ENCODE measurements at regions not wholly inside any gene's neighbourhood (a gene's known extent, or its start where the extent isn't known, plus 50 kb on each side); places are given as distances from the start of the nearest gene placed in this dataset.
A peak's percentile ranks its signal among the peaks of the same experiment; 100 is the strongest.

DNA sequence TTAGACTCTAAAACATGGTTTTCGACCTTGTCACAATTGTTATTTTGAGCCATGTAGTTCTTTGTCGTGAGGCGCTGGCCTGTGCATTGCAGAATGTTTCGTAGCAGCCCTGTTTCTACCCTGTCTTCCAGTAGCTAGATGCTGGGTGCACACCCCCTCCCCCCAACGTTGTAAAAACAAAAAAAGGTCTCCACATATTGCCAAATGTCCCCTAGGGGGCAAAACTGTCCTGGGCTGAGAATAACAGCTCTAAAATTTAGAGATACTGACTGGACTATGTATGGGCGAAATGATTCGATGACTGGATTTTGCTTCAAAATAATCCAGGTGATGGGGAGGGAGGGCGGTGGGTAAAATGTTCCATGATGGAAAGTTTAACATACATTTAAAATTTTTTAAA, 126.1 kb upstream of the FUT8 start:
- peak; percentile 2 for DNase-seq

DNA sequence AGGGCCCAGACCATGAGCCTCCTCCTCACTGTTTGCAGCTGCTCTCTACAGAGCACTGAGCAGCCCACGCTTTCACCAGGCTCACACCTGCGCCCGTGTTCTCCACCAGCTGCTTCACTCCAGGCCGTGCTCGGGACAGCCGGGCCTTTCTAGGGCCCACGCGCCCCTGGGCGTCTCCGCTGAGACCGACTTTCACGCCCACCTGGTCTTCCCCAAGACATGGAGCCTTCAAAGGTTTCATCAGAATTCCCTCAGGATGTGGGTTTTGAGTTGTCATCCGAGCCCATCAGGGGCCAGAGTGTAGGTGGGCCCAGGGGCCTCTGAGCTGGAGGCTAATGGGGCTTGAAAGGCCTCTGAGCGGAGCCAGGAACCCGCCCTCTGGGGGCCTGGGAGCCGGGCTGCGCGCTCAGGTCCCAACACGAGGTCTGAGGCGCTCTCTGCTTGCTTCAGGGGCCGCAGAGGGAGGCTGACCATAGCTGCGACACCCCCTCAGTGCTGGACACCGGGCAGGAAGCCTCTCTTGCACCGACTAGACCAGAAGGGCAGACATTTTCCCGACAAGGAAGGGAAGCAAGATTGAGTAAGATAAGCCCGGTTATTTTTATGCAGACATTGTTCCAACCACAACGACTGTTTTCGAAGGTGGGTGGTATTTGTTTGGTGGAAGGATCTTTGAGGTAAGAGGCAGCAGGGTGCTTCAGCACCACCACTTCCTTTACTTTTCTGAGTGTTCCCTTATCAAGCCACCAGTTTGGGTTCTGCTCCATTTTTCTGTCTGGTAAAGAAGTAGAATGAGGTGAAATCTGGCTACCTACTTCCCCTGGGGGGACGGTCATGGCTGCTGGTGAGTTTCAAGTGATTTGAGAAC, 125.0 kb upstream of the FUT8 start:
- no peak for DNase-seq

GRCh38 chr14:65290830-65291229, 121.7 kb upstream of the FUT8 start:
- no peak for DNase-seq

- DNase-seq = no peak
Measured at GRCh38 chr14:65291531-65291930, 121.0 kb upstream of the FUT8 start.

DNA sequence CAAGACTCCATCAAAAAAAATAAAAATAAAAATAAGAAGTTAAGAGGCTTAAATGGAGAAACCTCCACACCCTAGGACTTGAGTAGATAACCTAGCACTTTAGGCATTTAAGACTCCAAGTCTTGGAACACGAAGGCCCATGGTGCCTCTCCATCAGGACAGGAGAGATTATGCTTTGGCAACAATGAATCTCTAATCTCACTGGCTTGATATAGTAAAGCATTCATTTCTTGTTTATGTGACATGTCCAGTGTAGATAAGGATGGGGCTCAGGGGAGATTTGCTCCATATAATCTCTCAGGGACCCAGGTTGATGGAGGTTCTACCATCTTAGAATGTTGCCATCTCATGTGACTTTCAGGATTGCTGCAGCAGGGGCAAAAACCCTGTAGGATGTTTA, 117.7 kb upstream of the FUT8 start:
- DNase-seq = no peak

GRCh38 chr14:65296402-65296801, 116.1 kb upstream of the FUT8 start:
- no peak for DNase-seq

DNA sequence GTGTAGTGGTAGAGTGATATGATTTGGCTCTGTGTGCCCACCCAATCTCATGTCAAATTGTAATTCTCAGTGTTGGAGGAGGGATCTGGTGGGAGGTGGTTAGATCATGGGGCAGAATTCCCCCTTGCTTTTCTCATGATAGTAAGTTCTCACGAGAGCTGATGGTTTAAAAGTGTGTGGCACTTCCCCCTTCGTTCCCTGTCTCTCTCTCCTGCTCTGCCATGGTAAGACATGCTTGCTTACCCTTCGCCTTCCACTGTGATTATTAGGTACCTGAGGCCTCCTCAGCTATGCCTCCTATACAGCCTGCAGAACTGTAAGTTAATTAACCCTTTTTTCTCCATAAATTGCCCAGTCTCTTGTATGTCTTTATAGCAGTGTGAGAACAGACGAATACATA, 115.7 kb upstream of the FUT8 start:
- DNase-seq = no peak

GRCh38 chr14:65297744-65298143, 114.8 kb upstream of the FUT8 start:
- DNase-seq = peak; percentile 6

DNA sequence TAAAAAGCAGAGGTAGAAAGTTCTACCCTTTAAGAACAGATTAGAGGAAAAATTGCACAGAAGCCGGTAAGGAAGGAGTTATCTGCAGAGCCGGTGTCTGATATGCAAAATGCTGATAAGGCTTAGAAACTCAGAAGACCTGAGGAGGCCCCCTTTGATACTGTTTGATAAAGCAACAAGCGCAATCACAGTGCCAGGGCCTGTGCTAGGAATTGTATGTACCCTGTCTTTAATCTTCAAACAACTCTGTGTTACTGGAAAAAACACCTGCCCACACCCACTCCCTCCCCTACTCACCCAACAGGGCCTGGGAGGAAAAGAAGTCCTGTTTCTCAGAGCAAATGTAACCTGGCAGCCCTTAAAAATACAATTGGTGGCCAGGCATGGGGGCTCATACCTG, 112.7 kb upstream of the FUT8 start:
- no peak for DNase-seq

DNA sequence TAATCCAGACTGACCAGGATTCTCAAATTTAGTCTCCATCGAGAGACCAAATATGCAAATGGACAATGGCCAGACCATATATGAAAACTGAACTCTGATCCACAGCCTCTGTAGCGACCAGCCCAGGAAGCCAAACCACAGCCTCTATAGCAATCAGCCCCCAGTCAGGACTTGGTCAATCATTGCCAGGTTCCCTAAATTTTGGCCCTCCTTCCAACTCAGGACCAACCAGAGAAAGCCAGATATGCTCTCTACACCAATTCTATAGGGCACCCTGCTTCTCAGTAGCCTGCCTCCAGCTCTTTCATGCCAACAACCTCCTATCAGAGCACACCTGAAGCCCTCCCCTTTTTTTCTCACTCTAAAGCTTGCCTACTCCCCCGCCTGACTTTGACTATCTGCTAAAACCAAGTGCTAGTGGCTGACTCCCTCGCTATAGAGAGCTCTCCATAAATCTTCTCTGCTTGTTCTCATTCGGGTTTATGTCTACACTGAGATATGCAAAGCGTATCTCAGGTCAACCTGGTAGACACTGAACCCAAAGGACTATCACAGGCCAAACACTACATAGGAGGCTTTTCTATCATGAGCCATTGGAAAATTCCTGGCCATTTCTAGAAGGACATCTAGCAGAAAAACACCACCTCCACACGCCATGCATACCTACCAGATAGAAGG, 110.5 kb upstream of the FUT8 start:
- no peak for DNase-seq

DNA sequence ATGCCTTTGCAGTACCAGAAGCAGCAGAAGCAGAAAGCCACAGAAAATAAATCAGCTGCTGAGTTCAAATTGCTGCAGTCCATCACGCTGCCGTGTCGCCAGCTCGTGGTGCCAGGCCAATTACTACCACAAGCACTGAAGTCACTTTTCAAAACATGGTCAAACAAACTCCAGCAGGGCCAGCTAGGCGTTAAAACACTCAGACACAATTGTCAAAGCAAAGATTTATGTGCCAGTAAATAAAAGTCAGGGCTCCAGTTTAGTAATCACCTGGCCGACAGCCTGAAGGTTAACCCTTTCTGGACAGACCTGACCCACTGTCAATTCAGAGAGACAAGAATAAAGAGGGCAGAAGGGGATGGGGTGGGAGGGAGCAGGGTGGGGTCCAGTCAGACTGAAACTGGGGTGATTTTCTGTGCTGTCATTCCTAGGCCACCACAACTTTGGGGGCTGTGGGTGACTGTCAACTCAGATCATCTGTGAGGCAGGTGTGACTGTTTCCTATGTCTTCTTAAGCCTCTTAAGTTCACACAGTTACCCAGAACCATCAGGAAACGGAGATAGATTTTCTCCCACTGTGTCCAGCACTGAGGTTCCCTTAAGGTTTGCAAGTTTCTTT, 109.8 kb upstream of the FUT8 start:
- peak; percentile 58 for DNase-seq

- DNase-seq = no peak
Measured at GRCh38 chr14:65303190-65303898, 109.2 kb upstream of the FUT8 start.

DNA sequence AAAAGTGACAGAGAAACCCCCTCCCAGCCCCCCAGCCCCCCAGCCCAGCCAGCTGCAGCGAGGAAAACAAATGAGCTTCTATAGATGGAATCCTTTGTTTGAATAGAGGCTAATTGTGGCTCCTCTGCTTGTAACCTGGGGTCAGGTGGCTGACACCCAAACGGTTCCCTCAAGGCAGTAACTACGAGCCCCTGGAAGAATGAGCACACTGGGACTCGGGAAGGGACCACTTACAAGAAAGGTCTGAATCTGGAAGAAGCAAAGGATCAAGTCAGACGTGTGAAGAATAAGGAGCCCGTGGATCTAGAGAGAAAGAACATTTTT, 108.7 kb upstream of the FUT8 start:
- DNase-seq = no peak

DNA sequence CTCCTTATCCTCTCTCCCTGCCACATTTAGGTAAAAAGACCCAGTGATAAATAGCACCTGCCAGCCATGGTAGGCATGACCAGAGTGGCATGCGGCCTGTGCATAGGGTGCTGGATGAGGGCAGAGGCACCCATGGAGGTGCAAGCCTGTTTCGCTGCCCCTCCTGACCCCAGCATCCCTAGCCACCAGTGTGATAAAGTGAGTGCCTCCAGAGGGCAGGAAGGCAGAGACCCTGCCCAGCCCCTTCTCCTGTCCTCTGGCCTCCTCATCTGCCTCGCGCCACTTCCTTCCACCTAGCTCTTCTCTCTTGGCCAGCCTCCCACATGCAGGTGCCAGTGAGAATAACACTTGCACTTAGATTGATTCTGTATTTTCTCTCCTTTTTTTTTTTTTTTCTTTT, 108.3 kb upstream of the FUT8 start:
- no peak for DNase-seq

GRCh38 chr14:65304963-65305362, 107.6 kb upstream of the FUT8 start:
- no peak for DNase-seq

DNA sequence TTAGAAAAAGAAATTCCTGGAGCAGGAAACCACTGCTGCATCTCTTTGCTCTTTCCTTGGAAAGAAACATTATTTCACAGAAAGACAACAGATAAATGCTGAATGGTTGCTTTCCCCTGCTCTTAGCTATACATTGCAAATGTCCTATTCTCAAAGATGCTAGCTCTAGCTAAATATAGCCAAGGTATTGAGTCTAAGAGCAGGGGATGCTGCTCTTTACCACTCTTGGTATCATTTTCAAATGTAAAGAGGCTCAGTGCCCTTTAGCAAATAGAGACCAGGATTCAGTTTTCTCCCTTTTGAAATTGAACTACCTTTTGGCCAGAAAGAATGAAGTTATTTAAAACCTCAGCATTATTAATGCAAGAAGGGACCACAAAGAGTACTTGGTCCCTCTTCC, 104.0 kb upstream of the FUT8 start:
- no peak for DNase-seq

DNA sequence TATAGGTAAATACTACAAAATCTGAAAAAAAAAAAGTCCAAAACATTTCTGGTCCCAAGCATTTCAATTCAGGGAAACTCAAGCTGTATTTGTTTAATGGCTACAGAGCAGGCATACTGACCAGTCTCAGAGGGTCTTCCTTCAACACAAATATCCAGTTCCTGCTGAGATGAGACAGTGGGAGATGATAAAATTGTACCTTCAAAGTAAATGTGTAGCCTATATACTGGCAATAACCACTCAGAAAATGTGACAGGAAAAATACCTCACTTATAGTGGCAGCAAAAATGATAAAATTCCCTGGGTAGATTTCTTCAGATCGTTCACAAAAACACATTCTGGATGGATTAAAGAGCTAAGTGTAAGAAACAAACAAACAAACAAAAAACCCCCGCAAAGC, 102.0 kb upstream of the FUT8 start:
- DNase-seq = no peak

GRCh38 chr14:65312859-65313258, 99.7 kb upstream of the FUT8 start:
- DNase-seq = no peak

GRCh38 chr14:65318636-65319506, 93.7 kb upstream of the FUT8 start:
- no peak for DNase-seq

DNA sequence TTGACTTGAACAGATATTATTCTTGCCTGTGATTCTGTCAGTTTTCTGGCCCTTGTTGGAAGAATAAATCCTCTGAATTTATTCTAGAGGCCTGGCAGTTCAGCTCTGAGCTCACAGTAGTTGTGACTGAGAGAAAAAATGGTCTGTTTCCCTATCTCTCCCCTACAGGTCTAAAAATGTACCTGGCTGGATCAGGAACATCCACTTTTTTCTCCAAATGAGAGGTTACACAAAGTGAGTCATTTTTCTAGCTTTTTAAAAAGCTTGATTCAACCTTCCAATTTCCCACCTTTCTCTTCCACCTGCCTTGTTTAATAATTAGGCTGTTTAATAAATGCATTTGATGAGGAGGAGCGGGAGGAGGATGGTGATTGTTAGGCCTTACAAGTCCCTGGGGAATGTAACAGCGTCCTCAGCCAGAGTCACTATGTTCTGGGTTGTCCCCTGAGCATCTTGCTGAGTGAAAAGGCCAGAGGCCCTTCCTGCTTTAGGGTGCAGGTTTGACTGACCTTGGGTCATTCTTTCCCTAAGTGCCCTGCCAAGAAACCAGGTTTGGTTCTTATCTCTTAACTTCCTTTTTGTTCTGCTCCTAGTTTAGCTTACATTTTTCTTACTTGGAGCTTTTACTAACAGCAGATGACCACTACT, 91.7 kb upstream of the FUT8 start:
- no peak for DNase-seq

- DNase-seq = no peak
Measured at GRCh38 chr14:65321370-65321875, 91.1 kb upstream of the FUT8 start.

DNA sequence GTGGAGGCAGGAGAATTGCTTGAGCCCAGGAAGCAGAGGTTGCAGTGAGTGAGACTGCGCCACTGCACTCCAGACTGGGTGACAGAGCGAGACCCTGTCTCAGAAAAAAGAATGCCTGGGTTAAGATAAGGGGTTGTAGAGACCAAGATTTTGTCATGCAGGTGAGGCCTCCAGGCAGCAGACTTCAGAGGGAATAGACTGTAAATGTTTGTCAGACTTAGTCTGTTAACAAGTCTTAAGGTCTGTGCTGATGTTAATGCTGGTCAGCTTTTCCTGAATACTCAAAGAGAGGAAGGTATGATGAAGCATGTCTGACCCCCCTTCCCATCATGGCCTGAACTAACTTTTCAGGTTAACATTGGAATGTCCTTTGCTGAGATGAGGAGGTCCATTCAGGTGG, 83.0 kb upstream of the FUT8 start:
- DNase-seq = no peak

Measured in COR-L47 (cell line).